Sigmoid colon (tissue), 6 donors: ENCODE measurements at regions not wholly inside any gene's neighbourhood (a gene's known extent, or its start where the extent isn't known, plus 50 kb on each side); places are given as distances from the start of the nearest gene placed in this dataset.

Source experiments
- DNase-seq: peaks from one replicate; pipeline ENCODE4 v3.0.0-alpha.2; 2019
- H3K27ac ChIP-seq, 4 donors: fragments of 200-600 bp; sonication (generic); one replicate each; pipeline ENCODE4 v1.5.1; 2016 to 2019; ENCODE audit warnings: mild to moderate bottlenecking in 1 of 4
- H3K27me3 ChIP-seq, 3 donors: fragments of 200-600 bp; sonication (generic); one replicate each; pipeline ENCODE4 v1.5.1; 2019; ENCODE audit warnings: mild to moderate bottlenecking in 1 of 3
- H3K36me3 ChIP-seq, 4 donors: fragments of 200-600 bp; sonication (generic); one replicate each; pipeline ENCODE4 v1.5.1; 2016 to 2019
- H3K4me1 ChIP-seq, 4 donors: fragments of 200-600 bp; sonication (generic); one replicate each; pipeline ENCODE4 v1.5.1; 2017 to 2019
- H3K4me3 ChIP-seq, 4 donors: fragments of 200-600 bp; sonication (generic); one replicate each; pipeline ENCODE4 v1.5.1; 2017 to 2019; ENCODE audit warnings: mild to moderate bottlenecking in 2 of 4, moderate library complexity in 1 of 4
- H3K9me3 ChIP-seq, 4 donors: fragments of 200-600 bp in 3 of 4; sonication (generic) in 3 of 4; one replicate each; pipeline versions ENCODE4 v1.5.1 to v1.6.1; 2013 to 2019
- EP300 ChIP-seq, 4 donors: sonication (generic); formaldehyde crosslinking; IDR thresholded peaks; one replicate each; pipeline ENCODE4 v1.6.1; 2017; ENCODE audit warnings: antibody characterized with exemption in 4 of 4
- POLR2A ChIP-seq, 2 donors: fragments of 450-650 bp; IDR thresholded peaks; one replicate each; pipeline ENCODE4 v1.6.1; 2016; ENCODE audit warnings: antibody characterized with exemption in 2 of 2, mild to moderate bottlenecking in 2 of 2, moderate library complexity in 2 of 2
- POLR2AphosphoS5 ChIP-seq, 4 donors: sonication (generic); formaldehyde crosslinking; IDR thresholded peaks; one replicate each; pipeline ENCODE4 v1.6.1; 2017; ENCODE audit warnings: antibody characterized with exemption in 4 of 4
- WGBS, 2 donors: extraction: QIAGEN DNeasy Blood & Tissue Kit; methylation state at CpG; one replicate each; pipeline ENCODE4 v1.1.7; 2013; 5-methylcytosine and 5-hydroxymethylcytosine counted together
- intact Hi-C: fragments of 100-400 bp; cut with DNase I; formaldehyde crosslinking; loops from one replicate; pipeline ENCODE4 v1.15.1; 2023
- TF ChIP-seq, protein P1 (sequence below), 4 experiments: fragments of 450-650 bp in 3 of 4; fragments of 200-600 bp in 1 of 4; IDR thresholded peaks; one replicate each; pipeline ENCODE4 v1.5.1; 2016 to 2019; ENCODE audit warnings: antibody characterized with exemption in 4 of 4, mild to moderate bottlenecking in 3 of 4, moderate library complexity in 2 of 4
- donor health status: healthy with polysubstance abuse.
- donor health status: healthy.

DNA sequence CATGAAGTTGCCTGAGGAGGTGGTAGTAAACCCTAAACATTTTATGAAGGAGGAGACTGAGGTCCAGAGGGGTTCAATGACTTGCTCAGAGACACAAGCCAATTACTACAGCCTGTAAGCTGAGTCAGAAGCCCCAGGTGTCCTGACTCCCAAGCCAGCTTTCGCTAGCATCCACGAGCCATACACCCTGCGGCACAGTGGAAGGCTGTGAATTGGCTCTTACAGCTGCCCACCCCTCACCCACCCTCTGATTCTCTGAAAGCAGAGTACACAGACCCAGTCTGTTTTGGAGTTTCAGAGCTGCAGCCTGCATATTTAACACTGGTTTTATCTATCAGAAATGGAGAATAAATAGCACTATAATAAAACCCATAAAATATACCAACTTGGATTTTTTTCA lies 253.4 kb downstream of the IGSF11 start:
- no peaks in the 10 kb centered on the region for H3K27me3 ChIP-seq
- no peak for DNase-seq
- TF ChIP-seq POLR2AphosphoS5 (IDR thresholded peaks at IDR 0.05) (no peak), EP300 (IDR thresholded peaks at IDR 0.05) (no peak), POLR2A (IDR thresholded peaks at IDR 0.05) (no peak)
- TF ChIP-seq, protein P1, sequence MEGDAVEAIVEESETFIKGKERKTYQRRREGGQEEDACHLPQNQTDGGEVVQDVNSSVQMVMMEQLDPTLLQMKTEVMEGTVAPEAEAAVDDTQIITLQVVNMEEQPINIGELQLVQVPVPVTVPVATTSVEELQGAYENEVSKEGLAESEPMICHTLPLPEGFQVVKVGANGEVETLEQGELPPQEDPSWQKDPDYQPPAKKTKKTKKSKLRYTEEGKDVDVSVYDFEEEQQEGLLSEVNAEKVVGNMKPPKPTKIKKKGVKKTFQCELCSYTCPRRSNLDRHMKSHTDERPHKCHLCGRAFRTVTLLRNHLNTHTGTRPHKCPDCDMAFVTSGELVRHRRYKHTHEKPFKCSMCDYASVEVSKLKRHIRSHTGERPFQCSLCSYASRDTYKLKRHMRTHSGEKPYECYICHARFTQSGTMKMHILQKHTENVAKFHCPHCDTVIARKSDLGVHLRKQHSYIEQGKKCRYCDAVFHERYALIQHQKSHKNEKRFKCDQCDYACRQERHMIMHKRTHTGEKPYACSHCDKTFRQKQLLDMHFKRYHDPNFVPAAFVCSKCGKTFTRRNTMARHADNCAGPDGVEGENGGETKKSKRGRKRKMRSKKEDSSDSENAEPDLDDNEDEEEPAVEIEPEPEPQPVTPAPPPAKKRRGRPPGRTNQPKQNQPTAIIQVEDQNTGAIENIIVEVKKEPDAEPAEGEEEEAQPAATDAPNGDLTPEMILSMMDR (IDR thresholded peaks at IDR 0.05): no peak
- no peaks in the 10 kb centered on the region for H3K9me3 ChIP-seq
- no peak overlapping the region for H3K27ac ChIP-seq
- H3K4me1 ChIP-seq: no peaks in the 10 kb centered on the region
- 80 to 84% methylated on average over 3 of the region's 3 CpGs for WGBS, 2 donors
- H3K4me3 ChIP-seq: no peak overlapping the region
- intact Hi-C loops: no loop called here
- H3K36me3 ChIP-seq: no peaks in the 10 kb centered on the region

DNA sequence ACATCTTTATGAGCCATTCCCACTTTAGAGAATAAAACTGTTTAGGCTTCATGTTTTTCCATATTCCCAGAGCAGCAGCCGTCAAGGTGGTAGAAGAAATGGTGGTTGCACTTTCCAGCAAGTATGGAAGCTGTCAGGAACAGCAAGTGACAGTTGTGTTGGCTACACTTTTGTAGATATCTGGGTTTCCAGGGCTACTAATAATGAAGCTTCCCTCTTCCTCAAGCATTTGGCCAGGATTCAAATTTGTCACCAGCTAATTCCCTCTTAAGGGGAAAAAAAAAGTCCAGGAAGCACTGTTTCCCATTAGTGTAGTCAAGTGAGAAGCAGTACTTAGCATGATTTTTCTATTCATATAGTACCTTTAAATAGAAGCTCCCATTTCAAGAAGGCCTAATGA lies 252.8 kb downstream of the IGSF11 start:
- Histone ChIP-seq H3K9me3 (no peaks in the 10 kb centered on the region), H3K4me1 (no peaks in the 10 kb centered on the region), H3K4me3 (no peak overlapping the region), H3K36me3 (no peaks in the 10 kb centered on the region), H3K27me3 (no peaks in the 10 kb centered on the region), H3K27ac (no peak overlapping the region)
- 78 to 79% methylated on average over 1 of the region's 1 CpG for WGBS, 2 donors
- DNase-seq: no peak
- intact Hi-C loops: no loop called here
- TF ChIP-seq EP300 (IDR thresholded peaks at IDR 0.05): no peak
- TF ChIP-seq, protein P1 (IDR thresholded peaks at IDR 0.05): no peak
- no peak for TF ChIP-seq POLR2A (IDR thresholded peaks at IDR 0.05)
- no peak for TF ChIP-seq POLR2AphosphoS5 (IDR thresholded peaks at IDR 0.05)

DNA sequence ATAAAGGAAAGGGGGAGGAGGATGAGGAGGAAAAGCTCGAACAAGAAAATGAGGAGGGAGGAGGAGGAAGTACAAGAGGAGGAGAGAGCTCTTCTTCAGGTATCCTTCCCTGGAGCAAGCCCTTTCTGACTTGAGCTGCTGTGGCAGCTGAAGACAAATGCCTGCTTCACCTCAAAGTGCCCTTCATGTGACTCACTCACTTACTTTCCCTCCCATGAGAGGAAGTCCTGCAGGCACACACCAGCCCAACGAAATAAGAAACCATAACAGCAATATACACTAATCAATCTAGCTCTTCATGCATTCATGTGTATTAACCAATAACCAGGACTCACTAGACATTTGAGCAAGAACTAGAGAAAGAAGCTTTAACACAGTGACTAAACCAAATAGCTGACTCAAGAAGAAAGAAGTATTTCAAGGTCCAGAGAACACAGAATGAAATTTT lies 251.9 kb downstream of the IGSF11 start:
- 12 to 25% methylated on average over 2 of the region's 2 CpGs for WGBS, 2 donors
- no peaks in the 10 kb centered on the region for H3K9me3 ChIP-seq

DNA sequence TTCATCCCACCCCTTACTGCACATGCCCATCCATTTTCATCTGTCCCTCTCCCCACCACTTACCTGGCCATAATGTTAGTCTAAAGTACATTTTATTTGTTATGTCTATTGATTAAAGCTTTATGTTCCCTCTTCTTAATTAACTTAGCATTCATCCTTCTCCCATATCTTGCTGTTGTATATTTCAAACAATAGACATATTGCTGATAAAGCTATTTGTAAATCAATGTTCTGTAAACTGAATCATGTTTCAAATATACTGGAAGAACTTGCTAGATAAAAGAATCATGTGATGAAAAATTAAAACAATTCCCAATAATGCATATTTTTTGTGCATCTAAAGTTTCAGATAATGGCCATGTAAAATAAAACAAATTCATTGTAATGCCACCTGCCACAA lies 249.2 kb downstream of the IGSF11 start:
- H3K4me3 ChIP-seq: no peak overlapping the region
- H3K27ac ChIP-seq: no peak overlapping the region
- no peak for TF ChIP-seq EP300 (IDR thresholded peaks at IDR 0.05)
- TF ChIP-seq POLR2A (IDR thresholded peaks at IDR 0.05): no peak
- TF ChIP-seq POLR2AphosphoS5 (IDR thresholded peaks at IDR 0.05): no peak
- TF ChIP-seq, protein P1 (IDR thresholded peaks at IDR 0.05): no peak
- H3K36me3 ChIP-seq: no peaks in the 10 kb centered on the region
- DNase-seq: no peak
- no peaks in the 10 kb centered on the region for H3K27me3 ChIP-seq
- no peaks in the 10 kb centered on the region for H3K4me1 ChIP-seq
- intact Hi-C loops: no loop called here
- H3K9me3 ChIP-seq: no peaks in the 10 kb centered on the region

More for the DNA sequence above, 251.9 kb downstream of the IGSF11 start:
- TF ChIP-seq EP300 (IDR thresholded peaks at IDR 0.05): no peak
- no peak for TF ChIP-seq POLR2A (IDR thresholded peaks at IDR 0.05)
- Histone ChIP-seq H3K27me3 (no peaks in the 10 kb centered on the region), H3K36me3 (no peaks in the 10 kb centered on the region), H3K4me1 (no peaks in the 10 kb centered on the region), H3K27ac (no peak overlapping the region), H3K4me3 (no peak overlapping the region)
- no peak for DNase-seq
- intact Hi-C loops: no loop called here

DNA sequence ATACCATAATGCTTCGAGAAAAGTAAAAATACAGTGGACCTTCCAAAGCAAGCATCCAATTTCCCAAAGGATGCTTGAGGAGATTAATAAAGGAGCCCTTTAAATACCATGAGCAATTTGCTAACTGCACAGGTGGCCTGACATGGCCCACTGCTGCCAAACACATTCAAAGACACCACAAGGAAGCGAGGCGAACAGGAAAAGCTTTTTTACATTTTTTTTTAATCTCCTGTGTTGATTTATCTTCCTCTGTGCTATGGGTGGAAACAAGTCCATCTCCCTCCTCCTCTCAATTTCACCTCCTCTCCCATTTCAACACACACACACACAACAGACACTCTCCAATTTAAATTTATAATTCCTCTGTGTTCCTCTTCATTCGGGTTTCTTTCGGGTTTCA lies 243.4 kb downstream of the IGSF11 start:
- Histone ChIP-seq H3K27me3 (no peaks in the 10 kb centered on the region), H3K27ac (no peak overlapping the region), H3K4me1 (no peaks in the 10 kb centered on the region), H3K4me3 (no peak overlapping the region), H3K9me3 (no peaks in the 10 kb centered on the region), H3K36me3 (no peaks in the 10 kb centered on the region)
- intact Hi-C loops: no loop called here
- TF ChIP-seq, protein P1 (IDR thresholded peaks at IDR 0.05): no peak
- TF ChIP-seq POLR2AphosphoS5 (IDR thresholded peaks at IDR 0.05) (no peak), EP300 (IDR thresholded peaks at IDR 0.05) (no peak), POLR2A (IDR thresholded peaks at IDR 0.05) (no peak)
- 68 to 69% methylated on average over 5 of the region's 5 CpGs for whole genome bisulfite sequencing, 2 donors
- DNase-seq: no peak
